T-helper 2 cell (primary cell): ENCODE measurements at regions not wholly inside any gene's neighbourhood (a gene's known extent, or its start where the extent isn't known, plus 50 kb on each side); places are given as distances from the start of the nearest gene placed in this dataset.

Experiments used
- DNase-seq, 5 experiments: peaks; one replicate each; pipeline versions ENCODE4 v3.0.0 to v3.0.0-alpha.2; 2012 to 2022

GRCh38 chr9:96156171-96156974 lies 145.6 kb downstream of the HSD17B3 start:
- peak in 1 of 5 experiments; percentile 11 for DNase-seq

- no peak for DNase-seq
Measured at GRCh38 chr9:96154081-96154480, 147.9 kb downstream of the HSD17B3 start.

GRCh38 chr9:96152550-96152949 lies 149.4 kb downstream of the HSD17B3 start:
- no peak for DNase-seq

GRCh38 chr9:96150324-96151227 lies 151.4 kb downstream of the HSD17B3 start:
- peak in 2 of 5 experiments; percentile 37 to 85 for DNase-seq

- peak in 1 of 5 experiments; percentile 38 for DNase-seq
Measured at GRCh38 chr9:96149533-96150280, 152.3 kb downstream of the HSD17B3 start.

- no peak for DNase-seq
Measured at GRCh38 chr9:96148634-96149532, 153.1 kb downstream of the HSD17B3 start.

- DNase-seq: peak in 1 of 5 experiments; percentile 16
Measured at GRCh38 chr9:96147029-96147428, 154.9 kb downstream of the HSD17B3 start.

GRCh38 chr9:96141666-96142065 lies 160.3 kb downstream of the HSD17B3 start:
- DNase-seq: no peak

- no peak for DNase-seq
Measured at GRCh38 chr9:96141128-96141474, 160.9 kb downstream of the HSD17B3 start.

GRCh38 chr9:96140296-96141127 lies 161.5 kb downstream of the HSD17B3 start:
- DNase-seq: no peak

- DNase-seq: no peak
Measured at GRCh38 chr9:96139592-96140295, 162.2 kb downstream of the HSD17B3 start.

GRCh38 chr9:96138616-96139015 lies 163.4 kb downstream of the HSD17B3 start:
- no peak for DNase-seq

- DNase-seq: no peak
Measured at GRCh38 chr9:96137671-96138429, 164.1 kb downstream of the HSD17B3 start.

- peak in 1 of 5 experiments; percentile 64 for DNase-seq
Measured at GRCh38 chr9:96136992-96137670, 164.8 kb downstream of the HSD17B3 start.

GRCh38 chr9:96135753-96136290 lies 166.2 kb downstream of the HSD17B3 start:
- DNase-seq: no peak

GRCh38 chr9:96135076-96135752 lies 166.8 kb downstream of the HSD17B3 start:
- DNase-seq: no peak

- DNase-seq: no peak
Measured at GRCh38 chr9:96133321-96134021, 168.5 kb downstream of the HSD17B3 start.
